ENCODE measurements at regions not wholly inside any gene's neighbourhood (a gene's known extent, or its start where the extent isn't known, plus 50 kb on each side); places are given as distances from the start of the nearest gene placed in this dataset.

- TF ChIP-seq CTCF (IDR thresholded peaks at IDR 0.05; ENCODE audit: low read depth, low read length, missing input control) (no peak), TAF1 (conservative IDR thresholded peaks at IDR 0.05) (no peak), MAX (IDR thresholded peaks at IDR 0.05) (no peak)
Observed at GRCh38 chr2:64735504-64735903, 81.8 kb upstream of the SERTAD2 start (continued).

- Histone ChIP-seq H3K9me3 (ENCODE audit: control insufficient read depth in 4 of 4, low read length in 3 of 4) (no peaks in the 10 kb centered on the region), H3K4me1 (ENCODE audit: control insufficient read depth in 4 of 4, insufficient read depth in 4 of 4, low read length in 3 of 4) (peaks cover 0 to 1% (median 0%) of the 10 kb centered on the region in 4 donors), H3K27me3 (ENCODE audit: control insufficient read depth in 4 of 4, insufficient read depth in 4 of 4, low read length in 3 of 4) (no peaks in the 10 kb centered on the region), H3K27ac (ENCODE audit: low read depth in 1 of 2, low read length in 2 of 2) (no peak overlapping the region), H3K9ac (ENCODE audit: low read depth in 1 of 2, low read length in 2 of 2) (no peak overlapping the region), H3K36me3 (ENCODE audit: control insufficient read depth in 4 of 4, insufficient read depth in 3 of 4, low read depth in 1 of 4, low read length in 3 of 4) (peaks cover 0 to 4% (median 0%) of the 10 kb centered on the region in 4 donors), H3K4me3 (ENCODE audit: low read depth in 1 of 3, low read length in 3 of 3) (no peak overlapping the region)
- TF ChIP-seq CTCF (IDR thresholded peaks at IDR 0.05; ENCODE audit: low read depth, low read length, missing input control) (no peak), HNF4A (conservative IDR thresholded peaks at IDR 0.05) (no peak)
- DNase-seq (ENCODE audit: low spot score) = no peak
Observed at GRCh38 chr2:64737547-64737946, 83.8 kb upstream of the SERTAD2 start.

- Histone ChIP-seq H3K4me3 (ENCODE audit: low read depth in 1 of 3, low read length in 3 of 3) (no peak overlapping the region), H3K27me3 (ENCODE audit: control insufficient read depth in 4 of 4, insufficient read depth in 4 of 4, low read length in 3 of 4) (no peaks in the 10 kb centered on the region), H3K27ac (ENCODE audit: low read depth in 1 of 2, low read length in 2 of 2) (no peak overlapping the region), H3K9ac (ENCODE audit: low read depth in 1 of 2, low read length in 2 of 2) (no peak overlapping the region), H3K9me3 (ENCODE audit: control insufficient read depth in 4 of 4, low read length in 3 of 4) (no peaks in the 10 kb centered on the region), H3K4me1 (ENCODE audit: control insufficient read depth in 4 of 4, insufficient read depth in 4 of 4, low read length in 3 of 4) (peaks cover 0 to 1% (median 0%) of the 10 kb centered on the region in 4 donors), H3K36me3 (ENCODE audit: control insufficient read depth in 4 of 4, insufficient read depth in 3 of 4, low read depth in 1 of 4, low read length in 3 of 4) (peaks cover 0 to 4% (median 0%) of the 10 kb centered on the region in 4 donors)
- 97% methylated on average over 1 of the region's 1 CpG for WGBS
- no peak for DNase-seq (ENCODE audit: low spot score)
- TF ChIP-seq MAX (IDR thresholded peaks at IDR 0.05) = no peak
- TF ChIP-seq ZBTB33 (IDR thresholded peaks at IDR 0.05) = no peak
- TF ChIP-seq FOXA2 (IDR thresholded peaks at IDR 0.05) = no peak
- no peak for TF ChIP-seq REST (IDR thresholded peaks at IDR 0.05)
- no peak for TF ChIP-seq GABPA (IDR thresholded peaks at IDR 0.05 in 1 of 2, conservative IDR thresholded peaks at IDR 0.05 in 1 of 2)
- no peak for TF ChIP-seq YY1 (IDR thresholded peaks at IDR 0.05)
- TF ChIP-seq HNF4A (conservative IDR thresholded peaks at IDR 0.05) = no peak
- TF ChIP-seq RAD21 (IDR thresholded peaks at IDR 0.05) = no peak
- TF ChIP-seq FOXA1 (IDR thresholded peaks at IDR 0.05) = no peak
- TF ChIP-seq JUND (IDR thresholded peaks at IDR 0.05) = no peak
- no peak for TF ChIP-seq NR2F2 (IDR thresholded peaks at IDR 0.05)
- no peak for TF ChIP-seq TAF1 (conservative IDR thresholded peaks at IDR 0.05)
- no peak for TF ChIP-seq EGR1 (IDR thresholded peaks at IDR 0.05; ENCODE audit: low read depth in 2 of 2)
Observed at GRCh38 chr2:64738026-64738425, 84.3 kb upstream of the SERTAD2 start.

All from liver (tissue), 8 donors.